HT-29 (cell line): ENCODE measurements at regions not wholly inside any gene's neighbourhood (a gene's known extent, or its start where the extent isn't known, plus 50 kb on each side); places are given as distances from the start of the nearest gene placed in this dataset.
"Not testable (repeated sequence)": the region's sequence is repeated elsewhere in the genome, so short reads cannot be mapped to it uniquely, and the experiment has no call there.

Experiments used
- DNase-seq: peaks from one replicate; pipeline ENCODE4 v3.0.0-alpha.2; 2015; ENCODE audit warnings: low spot score

GRCh38 chr9:129435988-129436717 is 184.7 kb downstream of the C9orf50 start:
- no peak for DNase-seq

DNA sequence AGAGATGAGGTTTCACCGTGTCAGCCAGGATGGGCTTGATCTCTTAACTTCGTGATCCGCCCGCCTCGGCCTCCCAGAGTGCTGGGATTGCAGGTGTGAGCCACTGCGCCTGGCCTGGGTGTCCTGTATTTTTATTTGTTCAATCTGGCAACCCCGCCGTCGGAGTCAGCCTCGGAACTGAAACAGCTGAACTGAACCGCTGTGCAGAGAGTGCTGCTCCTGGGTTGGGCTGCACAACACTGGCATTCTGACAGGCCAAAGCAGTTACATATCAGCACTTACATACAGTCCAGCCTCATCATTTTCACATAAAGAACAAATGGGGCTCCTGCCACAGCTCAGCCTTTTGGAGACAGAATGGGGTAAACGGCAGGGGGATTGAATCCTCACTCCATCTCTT is 185.6 kb downstream of the C9orf50 start:
- DNase-seq, result no peak

DNA sequence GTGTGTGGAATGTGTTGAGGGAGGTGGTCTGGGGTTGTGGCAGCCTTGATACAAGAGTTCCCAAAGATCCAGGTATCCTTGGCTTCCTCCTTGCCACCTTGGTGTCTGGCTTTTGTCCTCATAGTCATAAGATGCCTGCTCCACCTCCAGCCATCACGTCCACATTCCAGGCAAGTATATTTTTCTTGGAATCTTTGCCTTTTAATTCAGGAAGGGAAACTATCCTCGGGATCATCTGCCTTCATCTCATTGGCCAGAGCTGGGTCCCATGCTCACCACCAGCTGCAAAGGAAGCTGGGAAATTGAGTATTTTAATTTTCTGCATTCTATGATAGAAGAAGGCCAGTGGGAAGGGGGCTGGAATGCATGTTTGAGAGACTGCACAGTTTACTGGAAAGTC is 186.7 kb downstream of the C9orf50 start:
- DNase-seq, result no peak

- no peak for DNase-seq
Measured at GRCh38 chr9:129432297-129433154, 188.4 kb downstream of the C9orf50 start.

- no peak for DNase-seq
Measured at GRCh38 chr9:129430940-129431643, 189.8 kb downstream of the C9orf50 start.

GRCh38 chr9:129428864-129429577 is 191.9 kb downstream of the C9orf50 start:
- no peak for DNase-seq

- no peak for DNase-seq
Measured at GRCh38 chr9:129427149-129427548, 193.8 kb downstream of the C9orf50 start.

DNA sequence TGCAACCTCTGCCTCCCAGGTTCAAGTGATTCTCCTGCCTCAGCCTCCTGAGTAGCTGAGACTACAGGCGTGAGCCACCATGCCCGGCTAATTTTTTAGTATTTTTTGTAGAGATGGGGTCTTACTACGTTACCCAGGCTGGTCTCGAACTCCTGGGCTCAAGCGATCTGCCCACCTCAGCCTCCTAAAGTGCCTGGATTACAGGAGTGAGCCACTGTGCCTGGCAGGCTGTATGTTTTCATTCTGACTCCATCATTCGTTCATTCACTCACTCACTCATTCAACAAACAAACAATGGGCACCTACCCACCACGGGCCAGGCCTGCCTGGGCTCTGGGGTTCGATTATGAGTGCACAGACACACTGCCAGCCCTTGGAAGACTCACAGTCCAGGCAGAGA is 197.1 kb downstream of the C9orf50 start:
- DNase-seq, result not testable (repeated sequence)

DNA sequence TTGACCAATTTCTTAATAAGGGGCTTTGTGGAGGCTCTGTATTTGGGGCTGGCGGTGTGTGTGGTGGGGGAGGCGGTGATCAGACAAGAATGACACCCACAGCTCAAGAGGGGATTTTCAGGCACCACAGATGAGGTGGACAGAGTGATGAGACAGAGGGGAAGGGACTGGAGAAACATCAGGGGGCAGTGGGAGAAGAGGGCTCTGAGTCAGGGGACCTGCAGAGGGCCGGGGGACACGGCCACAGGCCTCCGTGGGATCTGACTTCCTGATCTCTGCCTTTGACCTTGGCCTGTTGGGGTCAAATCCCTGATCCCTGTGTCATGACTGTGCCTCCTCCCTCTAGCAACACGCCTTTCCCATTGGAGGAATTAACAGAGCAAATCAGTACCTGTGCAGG is 197.7 kb downstream of the C9orf50 start:
- no peak for DNase-seq

- peak; percentile 47 for DNase-seq
Measured at GRCh38 chr9:129422843-129423192, 198.1 kb downstream of the C9orf50 start.

- no peak for DNase-seq
Measured at GRCh38 chr9:129422032-129422842, 198.7 kb downstream of the C9orf50 start.

DNA sequence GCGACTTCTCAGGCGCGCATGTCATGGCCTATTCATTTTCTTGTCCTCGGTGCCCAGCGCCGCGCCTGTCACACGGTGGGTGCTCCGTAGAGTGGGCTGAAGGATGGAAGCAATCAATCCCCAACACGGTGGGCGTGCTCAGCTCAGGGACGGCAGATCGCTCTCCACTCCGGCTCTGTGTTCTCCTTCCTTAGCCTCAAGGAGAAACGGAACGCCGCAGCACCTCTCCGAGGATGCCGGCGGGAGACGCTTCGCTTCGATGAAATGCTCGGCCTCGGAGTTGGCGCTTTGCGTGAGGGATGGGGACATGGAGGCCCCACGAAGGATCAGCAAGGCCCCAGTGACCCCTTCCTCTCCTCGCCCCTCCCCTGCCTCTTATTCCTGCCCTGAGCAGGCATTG is 199.5 kb downstream of the C9orf50 start:
- DNase-seq, result no peak

DNA sequence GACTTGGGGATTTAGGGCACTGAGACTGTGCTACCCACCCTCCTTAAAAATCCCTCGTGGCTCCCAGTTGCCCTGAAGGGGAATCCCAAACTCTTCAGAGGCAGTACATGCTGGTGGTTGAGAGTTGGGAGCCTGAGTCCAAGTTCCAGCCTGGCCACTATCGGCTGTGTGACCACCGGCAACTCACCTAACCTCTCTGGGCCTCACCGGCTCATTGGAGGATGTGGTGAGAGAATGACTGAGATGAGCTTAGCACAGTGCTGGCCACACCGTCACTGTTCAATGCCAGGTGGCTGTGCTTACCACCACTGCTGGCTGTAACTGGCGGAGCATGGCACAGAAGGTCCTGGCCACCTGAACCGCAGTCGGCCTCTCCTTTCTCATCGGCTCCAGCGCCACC is 200.2 kb downstream of the C9orf50 start:
- DNase-seq, result no peak

GRCh38 chr9:129419382-129419899 is 201.5 kb downstream of the C9orf50 start:
- no peak for DNase-seq

- no peak for DNase-seq
Measured at GRCh38 chr9:129418451-129418850, 202.4 kb downstream of the C9orf50 start.

DNA sequence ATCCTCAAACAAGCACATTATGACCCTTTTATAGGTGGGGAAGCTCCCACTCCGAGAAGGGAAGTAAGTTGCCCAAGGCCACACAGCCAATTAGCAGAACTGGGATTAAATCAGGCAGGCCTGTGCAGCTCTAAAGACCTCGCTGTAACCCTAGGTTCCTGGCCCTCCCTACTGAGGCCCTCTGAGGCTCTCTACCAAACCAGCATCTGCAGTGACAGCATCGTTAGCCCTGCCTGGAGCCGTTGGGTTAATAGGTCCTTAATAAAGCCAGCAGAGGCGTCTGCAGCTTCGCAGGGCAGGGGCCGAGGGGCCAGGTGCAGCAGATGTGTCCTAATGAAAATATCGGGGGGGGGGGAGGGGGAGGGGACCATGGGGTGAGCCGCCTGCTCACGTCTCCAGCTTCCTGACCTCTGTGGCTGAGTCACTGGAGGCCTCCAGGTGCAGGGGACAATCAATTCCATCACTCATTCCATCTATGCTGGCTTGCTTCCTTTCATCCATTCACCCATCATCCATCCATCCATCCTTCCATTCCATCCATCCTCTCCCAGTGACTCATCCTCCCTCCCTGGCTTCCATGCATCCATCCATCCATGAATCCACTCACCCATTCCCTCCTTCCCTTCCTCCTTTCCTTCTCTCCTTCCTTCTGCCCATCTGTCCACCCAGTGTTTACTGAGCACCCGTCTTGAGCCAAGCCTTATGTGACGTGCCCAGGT is 203.9 kb downstream of the C9orf50 start:
- DNase-seq, result no peak

- no peak for DNase-seq
Measured at GRCh38 chr9:129415942-129416651, 204.8 kb downstream of the C9orf50 start.

GRCh38 chr9:129414993-129415941 is 205.6 kb downstream of the C9orf50 start:
- no peak for DNase-seq
